Chondrocyte (in vitro differentiated cells): ENCODE measurements at regions not wholly inside any gene's neighbourhood (a gene's known extent, or its start where the extent isn't known, plus 50 kb on each side); places are given as distances from the start of the nearest gene placed in this dataset.

Experiments
- DNase-seq: peaks from one replicate; pipeline ENCODE4 v3.0.0; 2021; ENCODE audit warnings: mixed read lengths, low spot score
- H3K27ac Mint-ChIP-seq: one replicate; pipeline ENCODE4 v1.8.0; 2021; ENCODE audit warnings: mild to moderate bottlenecking, moderate library complexity, mixed read lengths; ENCODE audit not compliant: unreplicated experiment
- H3K27me3 Mint-ChIP-seq: 2 replicates; pipeline ENCODE4 v1.8.0; 2021; ENCODE audit warnings: low read depth, mixed read lengths
- H3K36me3 Mint-ChIP-seq: 2 replicates; pipeline ENCODE4 v1.8.0; 2021; ENCODE audit warnings: low read depth, mixed read lengths
- H3K4me1 Mint-ChIP-seq: 2 replicates; pipeline ENCODE4 v1.8.0; 2021; ENCODE audit warnings: low read depth, mild to moderate bottlenecking, mixed read lengths
- H3K4me3 Mint-ChIP-seq: one replicate; pipeline ENCODE4 v1.8.0; 2021; ENCODE audit warnings: mild to moderate bottlenecking, moderate library complexity, mixed read lengths; ENCODE audit not compliant: unreplicated experiment
- H3K9me3 Mint-ChIP-seq: 2 replicates; pipeline ENCODE4 v1.8.0; 2021; ENCODE audit warnings: low read depth, mixed read lengths
- CTCF ChIP-seq: fragments of 200-600 bp; sonication (generic); IDR thresholded peaks from 2 replicates; pipeline ENCODE4 v1.5.0; 2021; ENCODE audit warnings: antibody characterized with exemption, mild to moderate bottlenecking, moderate library complexity

GRCh38 chr4:126242679-126243390 is 928.1 kb downstream of the FAT4 start:
- Mint-ChIP-seq H3K36me3 (peaks cover 2% of the 10 kb centered on the region), H3K4me3 (no peak overlapping the region), H3K9me3 (peaks cover 19% of the 10 kb centered on the region), H3K4me1 (peaks cover 3% of the 10 kb centered on the region), H3K27ac (no peak overlapping the region), H3K27me3 (no peaks in the 10 kb centered on the region)
- DNase-seq = no peak
- no peak for TF ChIP-seq CTCF

- no peaks in the 10 kb centered on the region for H3K27me3 Mint-ChIP-seq
- H3K4me1 Mint-ChIP-seq = peaks cover 3% of the 10 kb centered on the region
- peaks cover 2% of the 10 kb centered on the region for H3K36me3 Mint-ChIP-seq
- H3K27ac Mint-ChIP-seq = no peak overlapping the region
- DNase-seq = no peak
- peaks cover 16% of the 10 kb centered on the region for H3K9me3 Mint-ChIP-seq
- H3K4me3 Mint-ChIP-seq = no peak overlapping the region
- TF ChIP-seq CTCF = no peak
Observed at GRCh38 chr4:126247409-126247808, 932.7 kb downstream of the FAT4 start.

- Mint-ChIP-seq H3K27ac (no peak overlapping the region), H3K27me3 (no peaks in the 10 kb centered on the region), H3K36me3 (peaks cover 4% of the 10 kb centered on the region), H3K4me1 (no peaks in the 10 kb centered on the region), H3K4me3 (no peak overlapping the region), H3K9me3 (peaks cover 14% of the 10 kb centered on the region)
- DNase-seq = no peak
- TF ChIP-seq CTCF = no peak
Observed at GRCh38 chr4:126250006-126250405, 935.3 kb downstream of the FAT4 start.

GRCh38 chr4:126251169-126251568 is 936.4 kb downstream of the FAT4 start:
- Mint-ChIP-seq H3K4me1 (peaks cover 2% of the 10 kb centered on the region), H3K36me3 (peaks cover 2% of the 10 kb centered on the region), H3K9me3 (peaks cover 6% of the 10 kb centered on the region), H3K27ac (no peak overlapping the region), H3K4me3 (no peak overlapping the region), H3K27me3 (no peaks in the 10 kb centered on the region)
- TF ChIP-seq CTCF = no peak
- DNase-seq = no peak

GRCh38 chr4:126262665-126263064 is 947.9 kb downstream of the FAT4 start:
- Mint-ChIP-seq H3K9me3 (no peaks in the 10 kb centered on the region), H3K27ac (no peak overlapping the region), H3K27me3 (peaks cover 4% of the 10 kb centered on the region), H3K4me1 (peaks cover 8% of the 10 kb centered on the region), H3K36me3 (no peaks in the 10 kb centered on the region), H3K4me3 (no peak overlapping the region)
- TF ChIP-seq CTCF = no peak
- no peak for DNase-seq
